CD4-positive, alpha-beta T cell treated with Interleukin-15 for 1 hour (primary cell): ENCODE measurements at regions not wholly inside any gene's neighbourhood (a gene's known extent, or its start where the extent isn't known, plus 50 kb on each side); places are given as distances from the start of the nearest gene placed in this dataset.

Source experiments
- DNase-seq: peaks from one replicate; pipeline ENCODE4 v3.0.0-alpha.2; 2020

- DNase-seq = no peak
Measured at GRCh38 chr18:64982414-64983055, 768.3 kb upstream of the CDH7 start.

- DNase-seq = no peak
Measured at GRCh38 chr18:64981915-64982314, 768.9 kb upstream of the CDH7 start.

GRCh38 chr18:64979791-64980190 lies 771.0 kb upstream of the CDH7 start:
- no peak for DNase-seq

GRCh38 chr18:64974391-64975125 lies 776.3 kb upstream of the CDH7 start:
- no peak for DNase-seq

- no peak for DNase-seq
Measured at GRCh38 chr18:64972545-64972944, 778.3 kb upstream of the CDH7 start.

GRCh38 chr18:64966667-64967066 lies 784.1 kb upstream of the CDH7 start:
- DNase-seq = no peak

GRCh38 chr18:64956465-64956864 lies 794.3 kb upstream of the CDH7 start:
- no peak for DNase-seq

- DNase-seq = no peak
Measured at GRCh38 chr18:64949885-64950284, 800.9 kb upstream of the CDH7 start.

- DNase-seq = no peak
Measured at GRCh38 chr18:64936671-64937070, 787.8 kb upstream of the LINC00305 start.

GRCh38 chr18:64929036-64929435 lies 780.1 kb upstream of the LINC00305 start:
- no peak for DNase-seq

- no peak for DNase-seq
Measured at GRCh38 chr18:64919971-64920570, 771.2 kb upstream of the LINC00305 start.

GRCh38 chr18:64918851-64919250 lies 770.0 kb upstream of the LINC00305 start:
- no peak for DNase-seq

GRCh38 chr18:64893349-64893748 lies 744.5 kb upstream of the LINC00305 start:
- DNase-seq = no peak

GRCh38 chr18:64888956-64889355 lies 740.1 kb upstream of the LINC00305 start:
- no peak for DNase-seq

GRCh38 chr18:64886995-64887394 lies 738.1 kb upstream of the LINC00305 start:
- DNase-seq = no peak

- no peak for DNase-seq
Measured at GRCh38 chr18:64882896-64883295, 734.0 kb upstream of the LINC00305 start.

- no peak for DNase-seq
Measured at GRCh38 chr18:64876833-64877232, 727.9 kb upstream of the LINC00305 start.

- no peak for DNase-seq
Measured at GRCh38 chr18:64872710-64873458, 724.0 kb upstream of the LINC00305 start.

- no peak for DNase-seq
Measured at GRCh38 chr18:64854112-64854511, 705.2 kb upstream of the LINC00305 start.

GRCh38 chr18:64852281-64852680 lies 703.4 kb upstream of the LINC00305 start:
- no peak for DNase-seq

- DNase-seq = no peak
Measured at GRCh38 chr18:64851726-64852125, 702.8 kb upstream of the LINC00305 start.

GRCh38 chr18:64850791-64851190 lies 701.9 kb upstream of the LINC00305 start:
- DNase-seq = no peak

GRCh38 chr18:64840911-64841701 lies 692.2 kb upstream of the LINC00305 start:
- DNase-seq = no peak
